HUES6 (cell line): ENCODE measurements at regions not wholly inside any gene's neighbourhood (a gene's known extent, or its start where the extent isn't known, plus 50 kb on each side); places are given as distances from the start of the nearest gene placed in this dataset.

Experiments used
- H3K27ac ChIP-seq: 2 replicates; pipeline ENCODE4 v1.7.0; 2013; ENCODE audit warnings: low read depth, mild to moderate bottlenecking, low read length, inconsistent platforms
- H3K27me3 ChIP-seq: 2 replicates; pipeline ENCODE4 v1.6.1; 2013; ENCODE audit warnings: low read length; ENCODE audit not compliant: control insufficient read depth, insufficient read depth
- H3K36me3 ChIP-seq: 2 replicates; pipeline ENCODE4 v1.6.1; 2013; ENCODE audit warnings: low read length; ENCODE audit not compliant: control insufficient read depth, insufficient read depth
- H3K4me1 ChIP-seq: 2 replicates; pipeline ENCODE4 v1.6.1; 2013; ENCODE audit warnings: low read length; ENCODE audit not compliant: control insufficient read depth, insufficient read depth
- H3K4me3 ChIP-seq: 2 replicates; pipeline ENCODE4 v1.5.1; 2013; ENCODE audit warnings: low read depth, low read length
- H3K9ac ChIP-seq: one replicate; pipeline ENCODE4 v1.6.1; 2013; ENCODE audit warnings: mild to moderate bottlenecking, low read length
- H3K9me3 ChIP-seq: 2 replicates; pipeline ENCODE4 v1.6.1; 2013; ENCODE audit warnings: low read depth, low read length; ENCODE audit not compliant: control insufficient read depth, insufficient read depth

DNA sequence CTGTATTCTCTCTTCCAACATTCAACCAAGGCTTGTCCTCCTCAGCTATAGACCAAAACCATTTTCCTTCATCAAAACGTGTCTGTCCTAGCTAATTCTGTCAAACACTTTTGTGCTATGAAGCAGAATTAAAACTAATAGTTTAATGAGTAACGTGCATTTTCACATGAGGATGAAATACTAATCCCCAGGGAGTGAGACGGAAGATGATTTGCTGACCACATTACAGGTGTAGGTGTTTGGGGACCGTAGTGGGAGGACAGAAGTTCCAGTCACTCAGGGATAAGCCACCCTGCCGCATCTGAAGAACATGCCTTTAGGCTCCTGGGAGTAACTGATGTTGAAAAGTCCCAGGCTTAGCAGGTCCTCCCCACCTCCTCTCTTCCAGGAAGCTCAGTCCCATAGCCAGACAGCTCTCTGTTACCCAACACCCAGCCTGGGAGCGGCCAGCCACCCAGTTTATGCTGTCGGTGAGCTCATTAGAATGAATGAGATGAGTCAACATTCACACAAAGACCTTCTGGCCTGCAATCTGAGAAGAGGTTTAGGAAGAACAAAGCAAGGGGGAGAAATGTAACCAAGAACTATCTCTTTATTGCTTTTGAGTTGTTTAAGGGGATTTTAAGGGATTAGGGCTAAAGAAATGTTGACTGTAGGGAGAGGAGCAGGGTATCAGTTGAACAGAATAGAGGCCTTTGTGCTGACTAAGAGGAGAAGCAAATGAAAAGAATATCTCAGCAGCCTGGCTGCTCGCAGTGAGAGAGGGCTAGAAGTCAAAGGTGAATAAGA is 122.5 kb downstream of the FOXI3 start:
- H3K4me1 ChIP-seq, result peaks cover 23% of the 10 kb centered on the region
- no peaks in the 10 kb centered on the region; the same call in 1 of the 2 replicates for H3K27me3 ChIP-seq
- H3K9ac ChIP-seq, result no peak overlapping the region
- no peak overlapping the region for H3K4me3 ChIP-seq
- H3K9me3 ChIP-seq, result no peaks in the 10 kb centered on the region
- H3K27ac ChIP-seq, result 0 out of 2 replicates have a peak overlapping the region, but pooled peaks have one; percentile 22
- no peaks in the 10 kb centered on the region for H3K36me3 ChIP-seq

DNA sequence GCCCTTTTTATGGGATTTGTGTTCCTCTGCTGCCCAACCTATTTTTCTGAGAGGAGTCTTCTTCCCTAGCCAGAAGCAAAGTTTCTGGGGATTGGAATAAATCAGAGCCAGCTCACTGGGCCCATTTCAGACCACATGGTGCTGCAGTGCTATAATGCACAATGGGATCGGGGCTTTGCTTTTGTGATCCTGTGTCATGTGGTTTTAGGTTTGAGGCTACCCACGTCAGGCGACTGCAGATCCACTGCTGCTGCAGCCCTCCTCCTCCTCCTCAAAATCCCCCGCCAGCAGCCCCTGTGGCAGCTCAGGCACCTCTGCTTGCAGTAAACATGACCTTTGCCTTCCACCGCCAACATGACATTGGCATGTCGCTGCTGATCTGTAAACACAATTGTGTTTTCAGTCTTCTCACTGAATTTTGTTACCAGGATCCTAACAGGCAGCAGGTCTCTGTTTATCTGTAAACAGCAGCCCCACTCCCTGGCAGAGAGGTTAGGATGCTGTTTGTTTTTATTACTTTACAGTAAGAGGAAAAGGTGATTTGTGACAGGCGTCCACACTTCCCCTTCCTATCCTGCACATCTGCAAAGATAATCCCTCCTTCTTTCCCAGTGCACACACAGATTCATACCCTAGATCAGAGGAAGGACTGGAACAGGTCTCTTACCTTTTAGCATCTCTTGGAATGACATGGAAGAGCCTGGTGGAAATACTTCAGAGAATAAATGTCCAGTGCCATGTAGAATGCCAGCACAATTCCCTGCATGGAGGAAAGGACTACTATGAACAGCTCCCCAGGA is 130.8 kb downstream of the FOXI3 start:
- Histone ChIP-seq H3K4me3 (no peak overlapping the region), H3K36me3 (no peaks in the 10 kb centered on the region), H3K9ac (no peak overlapping the region), H3K27ac (no peak overlapping the region), H3K27me3 (no peaks in the 10 kb centered on the region), H3K9me3 (no peaks in the 10 kb centered on the region), H3K4me1 (peaks cover 6% of the 10 kb centered on the region; the same call in 1 of the 2 replicates)

DNA sequence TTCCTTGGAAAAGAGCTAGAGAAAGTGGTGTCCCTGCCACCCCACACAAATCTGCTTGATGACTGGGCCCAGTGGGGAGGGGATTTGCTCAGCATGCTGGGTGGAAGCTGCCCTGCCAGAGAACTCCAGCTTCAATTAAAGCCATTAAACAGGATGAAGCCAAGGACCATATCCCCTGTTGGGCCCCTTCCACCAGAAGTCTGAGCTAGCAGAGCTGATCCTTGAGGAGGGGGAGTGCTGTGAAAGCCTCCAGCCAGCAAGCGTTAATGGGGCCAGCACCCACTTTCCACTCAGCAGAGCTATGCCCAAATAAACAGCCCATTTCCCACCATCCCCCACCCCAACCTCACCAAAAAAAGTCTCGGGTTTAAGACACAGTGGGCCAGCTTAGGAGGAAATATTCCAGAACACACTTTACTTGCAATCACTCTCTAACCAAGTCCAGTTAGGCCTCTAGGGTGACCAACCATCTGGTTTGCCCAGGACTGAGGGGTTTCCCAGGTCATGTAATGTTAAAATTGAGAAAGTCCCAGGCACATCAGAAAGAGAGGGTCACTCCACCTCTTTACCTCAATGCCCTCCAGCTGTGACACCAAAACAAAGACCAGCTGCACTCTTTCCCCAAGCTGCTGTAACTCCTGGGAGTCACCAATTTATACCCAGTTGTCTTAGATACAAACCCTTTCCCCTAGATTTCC is 132.3 kb downstream of the FOXI3 start:
- Histone ChIP-seq H3K27ac (no peak overlapping the region), H3K27me3 (no peaks in the 10 kb centered on the region), H3K4me3 (no peak overlapping the region), H3K9me3 (no peaks in the 10 kb centered on the region), H3K4me1 (peaks cover 6% of the 10 kb centered on the region; the same call in 1 of the 2 replicates), H3K36me3 (no peaks in the 10 kb centered on the region), H3K9ac (no peak overlapping the region)

DNA sequence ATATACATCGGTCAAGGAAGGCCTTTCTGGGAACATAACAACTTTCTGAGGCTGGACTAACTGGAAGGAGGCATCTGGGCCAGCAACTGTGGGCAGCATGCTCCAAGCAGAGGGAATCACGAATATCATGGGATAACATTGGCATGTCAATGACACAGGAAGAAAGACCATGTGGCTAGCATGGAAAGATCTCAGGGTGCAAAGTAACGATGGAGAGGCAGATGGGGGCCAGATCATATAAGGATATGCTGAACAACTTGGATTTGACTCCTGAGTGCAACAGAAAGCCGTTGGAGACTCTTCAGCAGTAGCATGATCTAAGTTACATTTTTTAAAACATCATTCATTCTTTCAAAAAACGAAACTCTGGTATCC is 133.6 kb downstream of the FOXI3 start:
- Histone ChIP-seq H3K4me3 (no peak overlapping the region), H3K4me1 (peaks cover 6% of the 10 kb centered on the region; the same call in 1 of the 2 replicates), H3K27me3 (no peaks in the 10 kb centered on the region), H3K27ac (no peak overlapping the region), H3K9me3 (no peaks in the 10 kb centered on the region), H3K9ac (no peak overlapping the region), H3K36me3 (no peaks in the 10 kb centered on the region)

DNA sequence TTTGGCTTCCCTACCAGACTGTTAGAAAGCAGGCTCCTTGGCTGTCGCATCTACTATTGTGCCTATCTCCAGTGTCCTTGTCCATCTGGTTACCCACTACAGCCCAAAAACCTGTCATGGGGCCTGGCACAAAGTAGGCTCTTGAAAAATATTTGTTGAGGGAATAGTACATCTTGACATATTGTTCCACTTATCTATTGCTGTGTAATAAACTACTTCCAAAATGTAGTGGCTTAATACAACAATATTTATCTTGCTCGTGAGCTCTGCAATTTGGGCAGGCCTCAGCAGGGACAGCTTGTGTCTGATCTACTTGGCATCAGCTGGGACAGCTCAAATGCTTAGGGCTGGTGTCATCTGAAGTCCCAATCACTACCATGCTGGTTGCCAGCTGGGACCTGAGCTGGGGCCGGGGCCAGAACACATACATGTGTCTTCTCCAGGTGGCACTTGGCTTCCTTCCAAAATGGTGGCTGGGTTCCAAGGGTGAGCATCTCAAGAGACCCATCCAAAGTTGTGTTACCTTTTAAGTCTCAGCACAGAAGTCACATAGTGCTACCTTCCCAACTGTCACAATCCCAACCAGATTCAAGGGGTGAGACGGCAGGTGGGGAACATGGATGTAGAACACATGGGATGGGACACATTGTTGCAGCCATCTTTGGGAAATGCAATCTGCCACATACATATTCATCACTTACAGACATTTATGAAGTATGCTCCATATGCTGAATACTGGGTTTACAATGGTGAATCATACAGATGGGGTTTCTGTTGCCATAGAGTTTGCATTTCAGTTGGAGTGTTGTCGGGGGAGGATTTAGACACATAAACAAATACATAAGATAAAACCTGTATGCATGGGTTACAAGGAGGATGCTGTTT is 134.2 kb downstream of the FOXI3 start:
- H3K9me3 ChIP-seq, result no peaks in the 10 kb centered on the region
- H3K4me3 ChIP-seq, result no peak overlapping the region
- H3K4me1 ChIP-seq, result peaks cover 6% of the 10 kb centered on the region; the same call in 1 of the 2 replicates
- H3K27ac ChIP-seq, result no peak overlapping the region
- H3K9ac ChIP-seq, result no peak overlapping the region
- H3K36me3 ChIP-seq, result no peaks in the 10 kb centered on the region
- H3K27me3 ChIP-seq, result no peaks in the 10 kb centered on the region

DNA sequence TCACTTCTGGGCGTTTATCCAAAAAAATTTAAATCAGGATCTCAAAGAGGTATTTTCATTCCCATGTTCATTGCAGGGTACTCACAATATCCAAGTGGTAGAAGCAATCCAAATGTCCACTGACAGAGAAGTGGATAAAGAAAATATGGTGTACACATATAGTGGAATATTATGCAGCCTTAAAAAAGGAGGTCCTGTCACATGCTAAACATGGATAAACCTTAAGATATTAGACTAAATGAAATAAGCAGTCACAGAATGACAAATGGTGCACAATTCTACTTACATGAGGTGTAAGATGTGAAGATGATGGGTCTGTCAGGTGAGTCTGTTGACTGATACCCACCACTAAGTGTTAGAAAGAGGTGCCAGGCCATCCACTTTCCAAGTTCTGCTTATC is 140.6 kb downstream of the THNSL2 start:
- Histone ChIP-seq H3K27ac (no peak overlapping the region), H3K27me3 (no peaks in the 10 kb centered on the region), H3K9ac (no peak overlapping the region), H3K9me3 (peaks cover 10% of the 10 kb centered on the region; the same call in 1 of the 2 replicates), H3K4me1 (no peaks in the 10 kb centered on the region), H3K36me3 (no peaks in the 10 kb centered on the region), H3K4me3 (no peak overlapping the region)

DNA sequence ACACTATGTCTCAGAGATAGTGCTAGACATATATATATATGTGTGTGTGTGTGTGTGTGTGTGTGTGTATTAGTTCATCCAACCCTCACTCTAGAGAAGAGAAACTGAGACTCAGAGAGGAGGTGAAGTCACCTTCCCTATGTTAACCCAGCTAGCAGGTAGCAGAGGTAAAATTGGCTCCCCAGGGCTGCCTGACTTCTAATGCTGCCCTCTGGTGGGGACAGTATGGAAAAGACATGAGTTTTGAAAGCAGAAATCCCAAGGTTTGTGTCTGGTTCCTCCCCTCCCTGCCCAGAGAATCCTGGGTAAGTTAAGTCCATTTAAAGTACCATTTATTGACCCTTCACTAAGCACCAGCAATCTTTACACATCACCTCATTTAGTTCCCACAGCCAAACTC is 137.7 kb downstream of the THNSL2 start:
- Histone ChIP-seq H3K4me3 (no peak overlapping the region), H3K27me3 (no peaks in the 10 kb centered on the region), H3K4me1 (no peaks in the 10 kb centered on the region), H3K9ac (no peak overlapping the region), H3K9me3 (peaks cover 10% of the 10 kb centered on the region; the same call in 1 of the 2 replicates), H3K36me3 (no peaks in the 10 kb centered on the region), H3K27ac (no peak overlapping the region)

DNA sequence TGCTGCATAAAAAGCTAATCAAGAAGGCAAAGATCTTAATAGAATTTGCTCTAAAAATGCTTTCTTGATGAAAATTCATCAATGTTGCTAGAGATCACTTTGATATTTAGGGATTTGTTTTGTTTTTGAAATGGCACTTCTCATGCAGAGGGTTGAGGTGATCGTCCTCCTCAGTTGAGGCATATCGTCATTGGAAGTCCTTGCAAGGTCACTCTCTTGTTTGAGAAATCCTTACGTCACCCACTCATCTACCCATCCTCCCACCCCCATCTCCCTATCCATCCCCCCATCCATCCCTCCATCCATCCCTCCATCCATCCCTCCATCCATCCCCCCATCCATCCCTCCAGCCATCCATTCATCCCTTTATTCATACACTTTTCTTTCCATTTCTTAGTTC is 133.7 kb downstream of the THNSL2 start:
- Histone ChIP-seq H3K9me3 (peaks cover 4% of the 10 kb centered on the region; the same call in 1 of the 2 replicates), H3K36me3 (no peaks in the 10 kb centered on the region), H3K9ac (no peak overlapping the region), H3K4me1 (no peaks in the 10 kb centered on the region), H3K27me3 (no peaks in the 10 kb centered on the region), H3K4me3 (no peak overlapping the region), H3K27ac (no peak overlapping the region)

DNA sequence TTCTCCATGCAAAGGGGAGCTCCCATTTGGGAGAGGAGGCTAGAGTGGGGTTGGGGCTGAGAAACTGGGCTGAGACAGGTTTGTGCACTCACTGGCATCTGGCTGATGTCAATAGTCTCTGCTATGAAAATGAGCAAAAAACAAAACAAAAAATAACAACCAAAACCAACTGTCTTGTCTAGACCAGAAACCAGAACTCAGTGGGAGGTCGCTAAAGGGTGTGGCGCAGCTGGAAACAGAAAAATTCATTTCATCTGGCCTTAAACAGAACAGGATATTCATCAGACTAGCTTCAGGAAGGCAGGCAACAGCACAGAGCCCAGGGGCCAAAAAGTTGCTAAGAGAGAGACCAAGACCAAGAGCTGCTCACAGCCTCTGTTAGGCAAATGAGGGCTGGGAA is 126.1 kb downstream of the THNSL2 start:
- H3K27me3 ChIP-seq, result no peaks in the 10 kb centered on the region

DNA sequence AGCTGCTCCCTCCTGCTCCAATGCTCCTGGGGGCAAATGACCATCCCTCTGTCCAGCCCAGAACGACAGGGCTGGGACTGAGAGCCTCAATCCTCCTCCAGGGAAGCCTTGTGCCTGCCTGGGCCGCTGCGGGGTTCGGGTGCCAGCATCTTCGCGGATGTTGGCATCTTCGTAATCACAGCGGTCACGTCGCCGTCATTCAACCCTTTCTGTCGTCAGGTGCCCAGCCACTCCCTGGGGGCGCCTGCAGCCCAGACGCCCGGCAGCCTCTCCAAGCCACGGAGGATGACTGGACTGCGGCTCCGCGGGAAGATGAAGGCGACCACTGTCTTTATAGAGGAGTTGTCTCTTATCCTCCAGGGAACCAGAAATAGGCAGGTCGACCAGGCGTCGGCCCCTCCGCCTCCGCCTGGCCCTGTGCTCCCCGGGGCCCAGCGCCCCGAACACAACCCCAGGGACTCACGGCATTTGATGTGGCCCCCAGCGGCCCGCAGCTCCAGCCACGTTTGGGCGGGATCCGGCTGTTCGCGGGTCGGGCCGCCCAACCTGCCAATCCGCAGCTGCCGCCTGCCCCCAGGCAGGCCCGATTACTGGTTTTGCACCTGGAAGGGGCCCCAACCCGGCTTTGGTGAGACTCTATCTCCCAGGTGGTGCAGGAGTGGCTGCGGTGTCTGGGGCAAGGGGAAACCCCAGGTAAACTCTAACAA is 113.9 kb downstream of the THNSL2 start:
- no peaks in the 10 kb centered on the region for H3K9me3 ChIP-seq
- H3K36me3 ChIP-seq, result no peaks in the 10 kb centered on the region
- H3K27me3 ChIP-seq, result no peaks in the 10 kb centered on the region

More for the DNA sequence above, 126.1 kb downstream of the THNSL2 start:
- Histone ChIP-seq H3K36me3 (no peaks in the 10 kb centered on the region), H3K4me1 (no peaks in the 10 kb centered on the region), H3K27ac (no peak overlapping the region), H3K9ac (no peak overlapping the region), H3K9me3 (no peaks in the 10 kb centered on the region; the same call in 1 of the 2 replicates), H3K4me3 (no peak overlapping the region)

More for the DNA sequence above, 113.9 kb downstream of the THNSL2 start:
- H3K9ac ChIP-seq, result no peak overlapping the region
- H3K4me3 ChIP-seq, result no peak overlapping the region
- H3K4me1 ChIP-seq, result no peaks in the 10 kb centered on the region
- H3K27ac ChIP-seq, result no peak overlapping the region
